ENCODE measurements at regions not wholly inside any gene's neighbourhood (a gene's known extent, or its start where the extent isn't known, plus 50 kb on each side); places are given as distances from the start of the nearest gene placed in this dataset.

GRCh38 chr9:14398473-14398872 is 84.5 kb upstream of the NFIB start:
- TF ChIP-seq, protein P1, sequence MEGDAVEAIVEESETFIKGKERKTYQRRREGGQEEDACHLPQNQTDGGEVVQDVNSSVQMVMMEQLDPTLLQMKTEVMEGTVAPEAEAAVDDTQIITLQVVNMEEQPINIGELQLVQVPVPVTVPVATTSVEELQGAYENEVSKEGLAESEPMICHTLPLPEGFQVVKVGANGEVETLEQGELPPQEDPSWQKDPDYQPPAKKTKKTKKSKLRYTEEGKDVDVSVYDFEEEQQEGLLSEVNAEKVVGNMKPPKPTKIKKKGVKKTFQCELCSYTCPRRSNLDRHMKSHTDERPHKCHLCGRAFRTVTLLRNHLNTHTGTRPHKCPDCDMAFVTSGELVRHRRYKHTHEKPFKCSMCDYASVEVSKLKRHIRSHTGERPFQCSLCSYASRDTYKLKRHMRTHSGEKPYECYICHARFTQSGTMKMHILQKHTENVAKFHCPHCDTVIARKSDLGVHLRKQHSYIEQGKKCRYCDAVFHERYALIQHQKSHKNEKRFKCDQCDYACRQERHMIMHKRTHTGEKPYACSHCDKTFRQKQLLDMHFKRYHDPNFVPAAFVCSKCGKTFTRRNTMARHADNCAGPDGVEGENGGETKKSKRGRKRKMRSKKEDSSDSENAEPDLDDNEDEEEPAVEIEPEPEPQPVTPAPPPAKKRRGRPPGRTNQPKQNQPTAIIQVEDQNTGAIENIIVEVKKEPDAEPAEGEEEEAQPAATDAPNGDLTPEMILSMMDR (IDR thresholded peaks at IDR 0.05 in 2 of 3, conservative IDR thresholded peaks at IDR 0.05 in 1 of 3; ENCODE audit: borderline replicate concordance in 1 of 3, insufficient read depth in 1 of 3, low read depth in 2 of 3, low read length in 2 of 3), result no peak
- TF ChIP-seq SRF (IDR thresholded peaks at IDR 0.05; ENCODE audit: low read depth) (no peak), POLR2AphosphoS5 (IDR thresholded peaks at IDR 0.05; ENCODE audit: low read depth, low read length) (no peak), MAX (IDR thresholded peaks at IDR 0.05) (no peak), EZH2phosphoT487 (IDR thresholded peaks at IDR 0.05; ENCODE audit: borderline replicate concordance) (no peak), REST (IDR thresholded peaks at IDR 0.05; ENCODE audit: low read depth) (no peak), EZH2 (IDR thresholded peaks at IDR 0.05) (no peak), RAD21 (IDR thresholded peaks at IDR 0.05; ENCODE audit: low read depth) (no peak), EGR1 (IDR thresholded peaks at IDR 0.05; ENCODE audit: low read depth) (no peak), SP1 (IDR thresholded peaks at IDR 0.05; ENCODE audit: low read depth) (no peak), TCF7L2 (IDR thresholded peaks at IDR 0.05; ENCODE audit: borderline replicate concordance, extremely low read depth, insufficient read depth, insufficient read length) (no peak), CEBPB (IDR thresholded peaks at IDR 0.05; ENCODE audit: low read depth) (no peak)

Measured in HCT116 (cell line).